Vagina (tissue), 2 donors: ENCODE measurements at regions not wholly inside any gene's neighbourhood (a gene's known extent, or its start where the extent isn't known, plus 50 kb on each side); places are given as distances from the start of the nearest gene placed in this dataset.

Experiments used
- DNase-seq, 2 donors: peaks; one replicate each; pipeline ENCODE4 v3.0.0-alpha.2; 2017; ENCODE audit errors: extremely low spot score in 2 of 2
- H3K27ac ChIP-seq: fragments of 200-600 bp; sonication (generic); one replicate; pipeline ENCODE4 v1.5.1; 2019
- H3K27me3 ChIP-seq: fragments of 200-600 bp; sonication (generic); one replicate; pipeline ENCODE4 v1.5.1; 2019
- H3K36me3 ChIP-seq, 2 donors: fragments of 200-600 bp; sonication (generic); one replicate each; pipeline ENCODE4 v1.5.1; 2017 to 2019
- H3K4me1 ChIP-seq: fragments of 200-600 bp; sonication (generic); one replicate; pipeline ENCODE4 v1.5.1; 2019
- H3K4me3 ChIP-seq, 2 donors: fragments of 200-600 bp; sonication (generic); 1 replicate in 1 of 2; 2 replicates in 1 of 2; pipeline ENCODE4 v1.5.1; 2016 to 2019
- H3K9me3 ChIP-seq: fragments of 200-600 bp; sonication (generic); one replicate; pipeline ENCODE4 v1.5.1; 2019
- POLR2A ChIP-seq, 2 donors: fragments of 450-650 bp; IDR thresholded peaks; one replicate each; pipeline ENCODE4 v1.6.1; 2017; ENCODE audit warnings: antibody characterized with exemption in 2 of 2, mild to moderate bottlenecking in 2 of 2, moderate library complexity in 2 of 2
- POLR2AphosphoS5 ChIP-seq, 2 donors: sonication (generic); formaldehyde crosslinking; IDR thresholded peaks; one replicate each; pipeline ENCODE4 v1.9.0; 2017; ENCODE audit warnings: antibody characterized with exemption in 2 of 2, mild to moderate bottlenecking in 2 of 2, low read depth in 1 of 2; ENCODE audit not compliant: insufficient read depth in 1 of 2
- intact Hi-C: fragments of 100-400 bp; cut with DNase I; formaldehyde crosslinking; loops from one replicate; pipeline ENCODE4 v1.15.1; 2023
- TF ChIP-seq, protein P1 (sequence below), 3 experiments: fragments of 450-650 bp in 2 of 3; fragments of 200-600 bp in 1 of 3; sonication (generic) in 1 of 3; IDR thresholded peaks; one replicate each; pipeline ENCODE4 v1.5.1; 2017 to 2019; ENCODE audit warnings: antibody characterized with exemption in 3 of 3, mild to moderate bottlenecking in 2 of 3, moderate library complexity in 2 of 3

DNA sequence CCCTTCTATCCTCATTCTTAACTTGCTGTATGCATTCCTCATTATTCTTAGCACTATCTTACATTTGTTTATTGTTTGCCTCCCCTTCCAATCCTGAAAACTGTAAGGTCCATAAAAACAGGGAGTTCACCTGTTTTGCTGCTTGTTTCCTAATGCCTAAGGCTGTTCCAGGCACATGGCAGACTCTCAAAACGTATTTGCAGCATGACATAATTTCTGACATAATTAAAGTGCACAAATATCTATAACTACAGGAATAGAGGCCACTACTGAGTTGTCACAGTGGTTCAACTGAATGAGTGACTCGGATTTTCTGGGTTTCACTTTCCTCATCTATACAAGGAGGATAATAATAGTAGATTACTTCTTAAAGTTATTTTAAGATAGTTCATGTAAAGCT, 83.0 kb downstream of the HFE start:
- TF ChIP-seq POLR2AphosphoS5 (IDR thresholded peaks at IDR 0.05; ENCODE audit: insufficient read depth in 1 of 2, low read depth in 1 of 2): no peak
- TF ChIP-seq, protein P1, sequence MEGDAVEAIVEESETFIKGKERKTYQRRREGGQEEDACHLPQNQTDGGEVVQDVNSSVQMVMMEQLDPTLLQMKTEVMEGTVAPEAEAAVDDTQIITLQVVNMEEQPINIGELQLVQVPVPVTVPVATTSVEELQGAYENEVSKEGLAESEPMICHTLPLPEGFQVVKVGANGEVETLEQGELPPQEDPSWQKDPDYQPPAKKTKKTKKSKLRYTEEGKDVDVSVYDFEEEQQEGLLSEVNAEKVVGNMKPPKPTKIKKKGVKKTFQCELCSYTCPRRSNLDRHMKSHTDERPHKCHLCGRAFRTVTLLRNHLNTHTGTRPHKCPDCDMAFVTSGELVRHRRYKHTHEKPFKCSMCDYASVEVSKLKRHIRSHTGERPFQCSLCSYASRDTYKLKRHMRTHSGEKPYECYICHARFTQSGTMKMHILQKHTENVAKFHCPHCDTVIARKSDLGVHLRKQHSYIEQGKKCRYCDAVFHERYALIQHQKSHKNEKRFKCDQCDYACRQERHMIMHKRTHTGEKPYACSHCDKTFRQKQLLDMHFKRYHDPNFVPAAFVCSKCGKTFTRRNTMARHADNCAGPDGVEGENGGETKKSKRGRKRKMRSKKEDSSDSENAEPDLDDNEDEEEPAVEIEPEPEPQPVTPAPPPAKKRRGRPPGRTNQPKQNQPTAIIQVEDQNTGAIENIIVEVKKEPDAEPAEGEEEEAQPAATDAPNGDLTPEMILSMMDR (IDR thresholded peaks at IDR 0.05): no peak
- TF ChIP-seq POLR2A (IDR thresholded peaks at IDR 0.05): no peak
- no peak for DNase-seq
- Histone ChIP-seq H3K36me3 (no peaks in the 10 kb centered on the region), H3K4me1 (peaks cover 9% of the 10 kb centered on the region), H3K27ac (peak overlapping the region; percentile 15), H3K9me3 (no peaks in the 10 kb centered on the region), H3K4me3 (no peak overlapping the region), H3K27me3 (no peaks in the 10 kb centered on the region)
- intact Hi-C loops: loop anchor here (5.0 kb wide), 1 partner anchor 48 kb away; a partner anchor contains a TSS

DNA sequence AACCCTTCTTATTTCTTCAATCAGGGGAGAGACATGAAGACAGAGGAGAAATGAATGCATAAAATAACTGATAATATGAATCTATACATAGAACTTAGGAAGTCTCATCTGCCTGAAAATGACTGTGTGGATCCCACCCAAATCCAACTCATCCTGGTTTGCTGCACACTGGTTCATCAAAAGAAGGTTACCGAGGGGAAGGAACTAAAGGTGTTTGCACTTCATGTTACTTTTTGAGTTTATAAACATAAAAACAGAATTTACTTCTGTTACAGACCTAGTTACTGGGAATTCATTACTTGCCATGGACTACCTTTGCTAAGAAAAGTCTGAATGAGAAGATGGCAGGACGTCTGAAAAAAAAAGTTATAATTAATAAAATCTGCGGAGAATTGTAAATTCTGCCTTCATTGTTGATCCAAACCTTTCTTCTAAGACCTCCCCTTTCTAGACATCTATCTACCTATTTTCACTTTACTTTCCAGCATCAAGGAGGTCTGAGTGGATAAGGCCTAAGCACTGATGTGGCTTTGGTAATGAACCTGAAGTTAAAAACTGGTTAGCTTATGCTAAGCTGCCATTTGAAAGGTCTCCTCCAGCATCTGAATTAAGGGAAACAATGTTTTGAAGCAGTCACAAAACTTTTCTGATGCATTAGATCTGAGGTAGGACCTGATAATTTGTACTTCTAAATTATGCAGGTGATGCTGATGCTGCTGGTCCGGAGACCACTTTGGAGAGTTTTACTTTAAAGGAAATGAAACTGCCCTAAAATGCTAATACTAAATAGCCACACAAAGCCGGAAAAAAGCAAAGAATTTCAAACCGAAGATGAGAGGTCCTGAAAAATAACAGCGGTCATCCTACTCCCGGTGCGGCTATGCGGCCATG, 84.0 kb downstream of the HFE start:
- Histone ChIP-seq H3K27ac (peak overlapping the region; percentile 95), H3K27me3 (no peaks in the 10 kb centered on the region), H3K36me3 (no peaks in the 10 kb centered on the region), H3K4me3 (peak overlapping the region; percentile 56 to 80), H3K4me1 (peaks cover 9% of the 10 kb centered on the region), H3K9me3 (no peaks in the 10 kb centered on the region)
- intact Hi-C loops: loop anchor here (5.0 kb wide), 1 partner anchor 49 kb away; a partner anchor contains a TSS
- TF ChIP-seq, protein P1 (IDR thresholded peaks at IDR 0.05): no peak
- TF ChIP-seq POLR2AphosphoS5 (IDR thresholded peaks at IDR 0.05; ENCODE audit: insufficient read depth in 1 of 2, low read depth in 1 of 2) (no peak), POLR2A (IDR thresholded peaks at IDR 0.05) (no peak)
- DNase-seq: no peak

DNA sequence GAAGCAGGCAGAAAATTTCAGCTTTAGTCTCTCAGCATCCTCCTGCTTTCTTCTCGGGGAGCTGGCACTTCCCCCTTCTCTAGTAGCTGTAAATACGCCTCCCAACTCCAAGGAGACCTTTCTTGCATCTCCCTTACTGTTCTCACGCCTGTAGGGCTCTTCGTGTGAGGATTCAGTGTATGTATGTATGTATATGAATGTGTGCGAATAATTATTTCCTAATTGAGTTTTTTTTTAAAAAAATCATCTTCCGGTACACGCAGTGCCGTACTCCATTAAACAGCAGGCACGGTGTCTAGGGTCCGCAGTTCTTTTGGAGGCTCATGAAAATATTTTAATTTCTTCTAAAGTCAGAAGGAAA, 85.4 kb downstream of the HFE start:
- TF ChIP-seq POLR2A (IDR thresholded peaks at IDR 0.05) (peak in 1 of 2 donors; percentile 7), POLR2AphosphoS5 (IDR thresholded peaks at IDR 0.05; ENCODE audit: insufficient read depth in 1 of 2, low read depth in 1 of 2) (no peak)
- no peak for DNase-seq
- Histone ChIP-seq H3K27me3 (no peaks in the 10 kb centered on the region), H3K9me3 (no peaks in the 10 kb centered on the region), H3K36me3 (no peaks in the 10 kb centered on the region), H3K4me3 (peak overlapping the region; percentile 56 to 80), H3K4me1 (peaks cover 9% of the 10 kb centered on the region), H3K27ac (peak overlapping the region; percentile 95)
- intact Hi-C loops: loop anchor here (2.0 to 5.0 kb wide), 2 partner anchors 16 to 50 kb away; a partner anchor contains a TSS

DNA sequence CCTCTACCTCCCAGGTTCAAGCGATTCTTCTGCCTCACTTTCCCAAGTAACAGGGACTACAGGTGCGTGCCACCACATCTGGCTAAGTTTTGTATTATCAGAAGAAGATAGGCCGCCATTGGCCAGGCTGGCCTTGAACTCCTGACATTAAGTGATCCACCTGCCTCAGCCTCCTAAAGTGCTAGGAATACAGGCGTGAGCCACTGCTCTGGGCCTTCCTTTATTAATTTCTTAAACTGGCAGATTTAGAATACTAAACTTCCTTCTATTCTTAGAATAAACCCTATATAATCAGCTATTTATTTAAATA, 86.6 kb downstream of the HFE start:
- intact Hi-C loops: loop anchor here (2.0 to 5.0 kb wide), 2 partner anchors 17 to 51 kb away; a partner anchor contains a TSS
- H3K27me3 ChIP-seq: no peaks in the 10 kb centered on the region

DNA sequence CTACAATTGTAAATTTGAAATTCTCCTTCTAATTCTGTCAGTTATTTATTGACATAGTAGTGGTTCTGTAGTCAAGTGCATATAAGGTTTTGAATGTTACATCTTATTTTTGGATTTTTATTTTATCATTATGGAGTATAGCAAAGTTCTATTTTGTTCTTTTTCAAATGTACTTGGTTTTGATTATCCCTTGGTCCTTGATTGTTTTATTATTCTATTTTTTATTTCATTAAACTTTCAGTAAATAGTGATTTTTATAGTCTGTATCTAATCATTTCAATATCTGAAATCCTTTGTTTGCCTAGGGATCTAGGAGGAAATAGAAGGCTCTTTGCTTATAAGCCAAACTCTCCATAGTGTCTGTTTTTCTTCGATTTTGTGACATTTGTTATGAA, 87.8 kb downstream of the HFE start:
- no peak for DNase-seq
- intact Hi-C loops: no loop called here
- TF ChIP-seq POLR2AphosphoS5 (IDR thresholded peaks at IDR 0.05; ENCODE audit: insufficient read depth in 1 of 2, low read depth in 1 of 2) (no peak), POLR2A (IDR thresholded peaks at IDR 0.05) (no peak)
- TF ChIP-seq, protein P1 (IDR thresholded peaks at IDR 0.05): no peak
- Histone ChIP-seq H3K9me3 (no peaks in the 10 kb centered on the region), H3K36me3 (no peaks in the 10 kb centered on the region), H3K27me3 (no peaks in the 10 kb centered on the region), H3K4me3 (no peak overlapping the region), H3K4me1 (peaks cover 9% of the 10 kb centered on the region), H3K27ac (no peak overlapping the region)

More for the DNA sequence above, 86.6 kb downstream of the HFE start:
- no peak overlapping the region for H3K27ac ChIP-seq
- H3K4me1 ChIP-seq: peaks cover 9% of the 10 kb centered on the region
- no peak for DNase-seq
- H3K4me3 ChIP-seq: no peak overlapping the region
- no peaks in the 10 kb centered on the region for H3K36me3 ChIP-seq
- TF ChIP-seq POLR2A (IDR thresholded peaks at IDR 0.05): no peak
- TF ChIP-seq, protein P1 (IDR thresholded peaks at IDR 0.05): no peak
- TF ChIP-seq POLR2AphosphoS5 (IDR thresholded peaks at IDR 0.05; ENCODE audit: insufficient read depth in 1 of 2, low read depth in 1 of 2): no peak
- no peaks in the 10 kb centered on the region for H3K9me3 ChIP-seq
